GM18868 (cell line): ENCODE measurements at regions not wholly inside any gene's neighbourhood (a gene's known extent, or its start where the extent isn't known, plus 50 kb on each side); places are given as distances from the start of the nearest gene placed in this dataset.

Experiments used
- ATAC-seq: cut with Tn5 transposase; IDR thresholded peaks from one replicate; pipeline ENCODE4 v1.9.1; 2021; ENCODE audit warnings: mild to moderate bottlenecking, moderate library complexity; ENCODE audit not compliant: unreplicated experiment

DNA sequence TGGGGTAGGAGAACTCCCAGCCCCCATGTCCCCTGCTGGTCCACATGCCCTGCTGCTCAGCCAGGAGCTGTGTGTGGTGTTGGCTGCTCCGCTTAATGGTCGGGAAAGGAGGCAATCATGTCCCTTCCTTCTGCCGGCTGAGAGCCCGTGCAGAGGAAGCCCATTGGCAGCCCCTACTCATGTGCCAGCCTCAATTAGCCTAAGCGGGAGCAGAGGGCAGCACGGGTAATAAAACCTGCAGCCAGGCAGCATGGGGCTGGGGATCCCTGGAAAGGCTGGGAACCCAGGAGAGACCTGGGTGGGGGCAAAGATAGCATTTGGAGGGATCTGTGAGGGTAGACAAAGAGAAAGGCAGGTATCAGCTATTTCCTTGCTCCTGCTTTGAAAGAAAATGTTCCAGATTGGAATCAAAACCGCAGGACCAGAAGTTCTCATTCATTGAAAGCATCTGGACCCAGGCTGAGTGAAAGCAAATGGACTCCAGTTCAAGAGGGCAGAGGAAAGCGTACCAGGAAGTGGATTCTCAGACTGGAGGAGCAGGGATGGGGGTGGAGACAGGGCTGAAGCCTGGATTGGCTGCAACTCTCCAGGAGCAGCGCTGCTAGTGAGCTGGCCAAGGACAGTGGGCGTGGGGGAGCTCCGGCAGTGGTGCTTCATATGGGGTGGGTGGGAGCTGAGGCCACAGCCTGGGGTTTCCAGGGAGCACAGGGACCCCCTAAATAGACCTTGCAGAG is 103.4 kb upstream of the NECTIN1 start:
- no peak for ATAC-seq

DNA sequence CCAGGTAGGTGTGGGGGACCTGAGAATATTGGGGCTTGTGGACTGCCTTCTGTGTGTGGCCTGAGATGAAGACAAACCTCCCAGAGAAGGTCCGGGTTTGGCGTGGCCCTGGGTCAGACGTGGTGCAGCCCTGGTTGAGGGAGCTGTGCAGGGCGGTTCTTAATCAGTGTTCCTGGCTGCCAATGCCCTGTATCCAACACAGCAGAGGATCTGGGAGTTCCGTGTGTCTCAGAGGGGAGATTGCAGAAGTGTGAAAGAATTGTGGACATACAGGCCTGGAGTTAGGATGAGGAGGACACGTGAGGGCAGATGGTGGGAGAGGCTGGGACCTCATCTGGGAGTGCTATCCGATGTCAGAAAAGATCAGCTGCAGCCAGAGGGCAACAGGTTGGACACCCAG is 102.0 kb upstream of the NECTIN1 start:
- no peak for ATAC-seq

DNA sequence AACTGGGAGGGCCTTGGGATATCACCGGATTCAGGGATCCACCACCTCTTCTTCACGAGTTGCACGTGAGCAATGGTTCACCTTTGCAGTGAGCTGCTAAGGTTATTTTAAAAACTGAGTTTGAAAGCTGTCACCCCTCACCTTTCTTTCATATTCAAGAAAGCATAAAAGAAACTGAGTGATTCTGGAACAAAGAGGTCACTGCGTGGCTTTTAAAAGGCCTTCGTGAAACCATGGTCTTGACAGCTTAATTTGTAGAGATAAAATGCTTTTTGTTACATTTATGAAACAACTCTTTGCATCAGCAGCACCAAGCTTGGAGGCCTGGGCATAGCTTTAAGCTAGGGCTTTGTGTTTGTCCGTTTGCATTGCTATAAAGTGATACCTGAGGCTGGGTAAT is 101.4 kb upstream of the NECTIN1 start:
- no peak for ATAC-seq

DNA sequence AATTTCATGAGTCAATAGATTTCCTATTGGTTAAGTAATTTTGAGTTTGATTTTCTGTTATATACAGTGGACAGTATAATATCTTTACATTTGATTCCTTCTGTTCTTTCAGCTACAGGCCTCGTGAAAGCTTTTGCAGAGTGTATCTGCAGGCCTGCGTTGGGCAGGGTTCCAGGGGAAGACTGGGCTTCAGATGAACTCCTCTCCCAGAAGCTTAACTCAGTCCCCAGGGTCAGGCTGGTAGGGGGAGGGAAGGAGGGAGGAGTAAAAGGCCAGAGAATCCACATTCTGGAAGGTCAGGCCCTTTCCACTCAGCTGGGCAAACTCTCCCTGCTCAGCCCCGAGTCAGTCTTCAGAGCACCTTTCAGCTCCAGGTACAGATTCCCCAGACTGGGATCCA is 100.4 kb upstream of the NECTIN1 start:
- no peak for ATAC-seq

DNA sequence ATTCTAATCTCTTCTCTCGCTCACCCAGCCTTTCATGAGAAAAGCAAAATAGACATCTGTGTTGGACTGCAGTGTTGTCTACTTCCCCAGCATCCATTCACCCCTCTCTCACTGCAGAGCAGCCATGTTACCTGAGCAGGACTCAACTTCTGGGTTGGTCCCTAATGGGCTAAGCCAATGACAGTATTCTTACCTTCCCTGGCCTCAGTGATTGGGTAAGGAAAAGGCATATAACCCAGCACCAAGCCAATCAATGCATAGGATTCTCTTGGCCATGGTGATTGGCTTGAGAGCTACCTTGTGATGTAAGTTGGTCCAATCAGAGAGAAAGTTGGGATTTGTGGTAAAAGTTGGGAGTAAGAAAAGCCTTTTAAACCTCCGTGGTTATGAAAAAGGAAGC is 99.8 kb upstream of the NECTIN1 start:
- ATAC-seq = no peak

DNA sequence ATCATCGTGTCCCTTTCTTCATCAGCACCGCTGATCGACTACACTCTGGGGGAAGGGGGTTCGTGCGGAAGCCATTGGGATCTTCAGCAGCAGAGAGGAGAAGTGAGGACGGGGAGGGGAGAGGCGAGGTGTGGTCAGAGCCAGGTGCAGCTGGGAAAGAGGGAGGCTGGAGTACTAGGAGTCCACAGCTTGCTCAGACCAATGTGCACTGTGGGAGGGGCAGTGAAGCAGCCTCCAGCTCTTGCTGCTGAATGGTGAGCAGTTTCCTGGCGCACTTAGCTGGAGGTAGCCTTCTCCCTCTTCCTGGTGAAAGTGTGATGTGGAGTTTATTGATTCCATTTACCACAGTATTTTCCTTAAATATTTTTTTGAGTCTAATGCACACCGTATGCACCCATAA is 99.0 kb upstream of the NECTIN1 start:
- no peak for ATAC-seq

DNA sequence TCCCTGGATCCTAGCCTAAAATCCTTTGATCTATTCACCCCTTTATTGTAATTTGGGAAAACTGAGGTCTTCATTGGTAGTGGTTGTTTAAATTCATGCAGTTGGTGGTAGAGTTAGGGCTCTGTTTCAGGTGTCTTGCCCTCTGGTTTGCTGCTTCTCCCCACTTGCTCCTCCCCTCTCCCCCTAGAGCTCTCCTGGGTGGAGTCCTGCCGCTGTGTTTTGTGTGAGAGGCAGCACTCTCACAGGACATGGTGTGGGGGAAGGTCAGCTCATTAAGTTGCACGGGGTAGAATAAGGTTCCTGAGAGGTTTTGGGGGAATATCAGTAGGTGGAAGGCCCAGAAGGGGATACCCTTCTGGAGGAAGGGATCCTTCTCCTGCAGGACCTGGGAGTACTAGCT is 98.1 kb upstream of the NECTIN1 start:
- no peak for ATAC-seq

DNA sequence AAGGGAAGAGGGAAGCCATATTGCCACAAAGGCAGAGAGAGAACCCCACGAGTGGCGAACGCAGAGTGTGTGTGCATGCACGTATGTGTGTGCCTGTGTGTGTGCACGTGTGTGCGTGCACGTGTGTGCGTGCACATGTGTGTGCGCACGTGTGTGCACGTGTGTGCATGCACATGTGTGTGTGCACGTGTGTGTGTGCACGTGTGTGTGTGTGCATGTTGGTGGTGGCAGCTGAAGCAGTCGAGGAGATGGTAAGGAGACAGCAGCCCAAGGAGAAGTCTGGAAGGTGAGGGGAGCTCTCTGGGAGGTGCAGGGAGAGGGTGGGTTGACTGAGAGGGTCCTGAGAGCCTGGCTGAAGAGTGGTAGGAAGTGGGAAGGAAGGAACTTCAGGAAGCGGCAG is 94.1 kb upstream of the NECTIN1 start:
- ATAC-seq = no peak

DNA sequence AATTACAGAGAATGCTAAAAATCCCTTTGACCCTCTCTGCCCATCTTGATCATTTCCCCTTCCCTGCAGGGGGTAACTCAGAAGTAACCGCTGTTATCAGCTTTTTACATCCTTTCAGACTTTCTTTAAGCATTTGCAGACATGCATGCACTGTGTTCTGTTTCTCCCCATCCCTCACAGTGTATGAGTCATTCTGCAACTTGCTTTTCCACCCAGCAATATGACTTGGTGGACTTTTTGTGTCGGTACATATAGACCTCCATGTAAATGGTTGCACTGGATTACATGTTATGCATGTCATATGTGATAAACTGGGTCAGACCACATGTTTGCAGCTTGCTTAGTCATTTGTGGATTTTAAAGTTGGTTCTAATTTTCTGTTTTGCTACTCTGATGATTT is 87.7 kb upstream of the NECTIN1 start:
- no peak for ATAC-seq

DNA sequence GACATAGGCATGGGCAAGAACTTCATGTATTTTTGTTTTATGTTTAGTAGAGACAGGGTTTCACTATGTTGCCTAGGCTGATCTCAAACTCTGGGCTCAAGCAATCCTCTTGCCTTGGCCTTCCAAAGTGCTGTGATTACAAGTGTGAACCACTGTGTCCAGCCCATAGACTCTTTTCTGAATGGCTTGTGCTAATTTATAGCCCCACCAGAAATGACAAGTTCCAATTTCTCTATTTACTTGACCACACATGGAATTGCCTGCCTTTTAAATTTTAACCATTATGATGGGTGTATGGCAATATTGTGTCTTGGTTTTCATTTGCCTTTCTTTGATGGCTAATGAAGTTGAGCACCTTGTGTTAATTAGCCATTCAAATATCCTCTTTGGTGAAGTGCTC is 85.8 kb upstream of the NECTIN1 start:
- no peak for ATAC-seq

DNA sequence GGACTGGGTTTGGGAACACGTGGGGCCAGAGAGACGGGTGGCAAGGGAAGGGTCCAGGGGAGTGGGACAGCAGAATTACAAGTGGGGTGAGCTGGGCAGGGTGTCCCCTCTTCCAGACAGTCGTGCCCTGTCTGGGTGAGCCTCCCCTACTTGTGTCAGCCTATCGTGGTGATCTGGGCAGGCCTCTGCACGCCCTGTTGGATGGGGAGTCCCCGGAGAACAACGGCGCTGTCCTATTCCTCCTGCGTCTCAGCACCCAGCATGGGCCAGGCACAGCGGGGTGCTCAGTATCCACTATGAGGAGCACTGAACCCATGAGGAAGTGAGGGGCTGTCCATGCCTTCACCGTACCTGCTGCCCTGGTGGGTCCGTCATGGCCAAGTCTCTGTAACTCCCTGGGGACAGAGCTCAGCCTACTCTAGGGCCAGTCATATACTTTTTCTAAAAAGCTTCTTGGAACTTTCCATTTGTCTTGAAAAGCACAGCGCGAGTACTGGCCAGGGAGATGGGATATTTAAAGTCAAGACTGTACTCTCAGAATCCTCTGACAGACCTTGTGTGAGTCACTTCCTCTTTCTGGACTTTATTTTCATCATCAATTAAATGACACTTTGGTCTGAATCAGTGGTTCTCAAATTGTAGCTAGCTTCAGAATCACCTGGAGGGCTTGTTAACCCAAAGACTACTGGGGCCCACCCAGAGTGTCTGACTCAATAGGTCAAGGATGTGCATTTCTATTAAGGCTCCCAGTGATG is 81.7 kb upstream of the NECTIN1 start:
- no peak for ATAC-seq

DNA sequence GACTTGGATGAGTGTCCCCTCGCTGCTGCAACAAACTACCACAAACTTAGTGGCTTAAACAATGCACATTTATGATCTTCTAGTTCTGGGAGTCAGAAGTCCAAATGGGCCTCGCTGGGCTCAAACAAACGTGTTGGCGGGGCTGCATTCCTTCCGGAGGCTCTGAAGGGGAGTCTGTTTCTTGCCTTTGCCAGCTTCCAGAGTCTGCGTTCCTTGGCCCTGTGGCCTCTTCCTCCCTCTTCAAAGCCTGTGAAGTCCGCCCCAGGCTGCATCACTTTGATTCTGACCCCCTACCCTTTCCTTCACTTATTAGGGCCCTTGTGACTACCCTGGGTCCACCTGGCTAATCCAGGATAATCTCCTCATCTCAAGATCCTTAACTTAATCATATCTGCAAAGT is 80.3 kb upstream of the NECTIN1 start:
- ATAC-seq = no peak

DNA sequence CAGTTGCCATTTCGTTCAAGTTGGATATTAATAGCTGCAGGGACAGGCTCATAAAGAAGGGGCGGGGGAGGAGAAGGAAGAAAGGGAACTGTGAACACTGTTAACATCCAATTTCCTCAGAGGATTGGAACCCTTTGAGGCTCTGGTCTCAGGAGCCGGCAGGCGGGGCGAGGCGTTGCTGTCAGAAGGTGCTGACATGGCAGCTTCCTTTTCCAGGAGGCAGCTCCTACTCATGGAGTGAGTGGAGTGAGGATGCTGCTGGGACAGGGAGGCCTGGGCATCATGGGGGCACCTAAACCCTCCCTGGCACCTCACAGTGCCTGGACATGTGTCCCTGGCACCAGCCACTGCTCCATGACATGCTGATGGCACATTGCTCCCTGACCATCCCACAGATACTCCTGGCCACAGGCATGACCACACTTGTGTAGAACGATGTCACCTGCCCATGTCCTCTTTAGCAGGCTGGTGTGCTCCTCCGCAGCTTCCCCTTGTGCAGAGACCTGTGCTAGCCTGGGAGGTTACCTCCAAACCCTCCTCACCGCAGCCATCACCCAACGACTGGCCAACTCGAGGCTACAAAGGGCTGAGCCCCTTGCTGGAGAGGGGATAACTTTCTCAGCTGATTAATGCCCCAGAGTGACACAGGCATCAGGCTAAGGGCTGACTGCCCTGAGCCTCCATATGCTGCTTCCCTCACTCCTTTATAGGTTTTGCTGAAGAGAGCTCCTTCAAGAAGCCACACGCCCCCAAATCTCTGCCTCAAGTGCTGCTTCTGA is 79.6 kb upstream of the NECTIN1 start:
- no peak for ATAC-seq

DNA sequence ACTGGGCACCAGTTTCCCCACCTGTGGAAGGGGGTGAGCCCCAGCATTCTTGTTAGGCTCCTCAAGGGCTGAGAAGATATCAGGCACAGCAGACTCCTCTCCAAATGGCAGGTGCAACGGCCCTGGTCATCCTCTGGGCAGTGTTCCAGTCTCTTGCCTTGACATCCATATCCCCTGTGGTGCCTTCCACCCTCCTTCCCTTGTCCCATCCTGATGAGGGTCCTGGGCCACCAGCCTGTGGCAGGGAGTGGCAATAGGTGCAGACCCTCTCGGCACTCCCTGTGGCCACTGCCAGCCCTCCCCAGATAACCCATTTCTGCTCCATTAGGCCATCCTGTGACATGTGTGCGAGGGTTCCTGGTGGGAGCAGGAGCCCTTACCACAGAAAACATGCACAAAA is 78.8 kb upstream of the NECTIN1 start:
- ATAC-seq = no peak

DNA sequence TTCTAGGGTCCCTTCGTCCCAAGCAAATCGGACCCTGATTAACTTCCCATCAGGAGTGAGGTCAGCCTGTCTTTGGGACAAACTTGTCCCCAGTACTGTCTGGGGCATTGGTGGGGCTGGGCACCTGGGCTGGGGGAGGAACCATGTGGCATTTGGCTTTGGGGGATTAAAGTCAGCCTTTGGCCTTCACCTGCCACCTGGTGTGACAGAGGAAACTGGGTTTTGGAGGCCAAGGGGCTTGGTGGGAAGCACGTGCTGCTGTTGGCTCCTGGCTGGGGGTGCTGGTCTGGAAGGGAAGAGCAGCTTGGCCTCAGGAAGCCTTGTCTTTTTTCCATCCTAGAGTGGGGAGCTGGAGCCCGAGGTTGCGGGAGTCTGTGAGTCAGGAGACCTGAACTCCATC is 78.4 kb upstream of the NECTIN1 start:
- no peak for ATAC-seq

DNA sequence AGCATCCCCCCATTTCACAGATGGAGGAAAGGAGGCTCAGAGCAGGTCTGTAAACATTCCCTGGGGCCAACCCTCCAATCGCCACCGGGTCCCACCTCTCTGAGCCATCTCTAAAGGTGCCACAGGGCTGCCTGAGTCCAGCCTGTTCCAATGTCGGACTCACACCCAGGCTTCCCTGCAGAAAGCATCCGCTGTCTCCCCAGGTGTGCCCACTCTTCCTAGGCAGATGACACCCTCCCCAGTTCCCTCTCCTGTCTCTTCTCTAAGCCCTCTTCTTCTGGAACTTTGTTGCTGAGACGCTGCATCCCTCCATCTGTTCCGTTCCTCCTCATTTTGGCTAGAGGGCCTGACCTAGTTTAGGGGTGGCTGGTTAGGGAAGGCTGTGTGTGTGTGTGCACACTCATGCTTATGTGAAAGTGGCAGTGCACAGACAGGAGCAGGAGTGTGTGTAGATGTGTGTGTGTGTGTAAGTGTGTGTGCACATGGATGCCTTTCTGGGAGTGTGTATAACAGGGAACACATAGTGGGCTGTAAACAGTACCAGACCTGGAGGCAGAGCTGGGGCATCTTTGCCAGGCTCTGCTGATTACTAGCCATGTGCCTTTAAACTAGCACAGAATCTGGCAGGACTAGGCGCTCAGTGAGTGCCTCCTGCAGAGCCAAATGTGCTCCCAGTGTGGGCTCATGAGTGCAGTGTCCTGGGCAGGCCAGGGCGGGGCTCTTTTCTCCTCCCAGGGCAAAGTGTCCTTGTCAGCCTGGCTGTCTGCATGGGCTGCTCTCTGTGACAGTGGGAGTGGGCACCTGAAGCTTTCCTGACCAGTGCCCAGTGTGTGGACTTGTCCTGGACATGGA is 77.3 kb upstream of the NECTIN1 start:
- no peak for ATAC-seq

DNA sequence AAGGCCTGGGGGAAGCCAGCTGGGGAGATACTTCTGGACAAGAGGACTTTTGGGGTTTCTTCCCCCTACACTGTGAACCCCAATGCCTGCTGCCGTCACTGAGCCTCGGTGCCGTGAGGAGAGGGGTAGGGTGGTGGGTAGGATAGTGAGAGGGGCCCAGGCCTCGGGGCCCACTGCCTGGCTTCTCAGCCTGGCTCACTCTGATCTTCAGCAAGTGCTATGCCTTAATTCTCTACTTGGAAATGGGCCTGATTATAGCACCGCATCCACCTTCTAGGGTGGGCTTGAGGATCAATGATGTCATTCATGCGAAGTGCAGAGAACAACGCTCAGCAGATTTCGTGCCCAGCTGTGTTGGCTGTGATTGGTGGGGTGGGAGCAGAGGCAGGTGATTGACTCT is 76.7 kb upstream of the NECTIN1 start:
- no peak for ATAC-seq

DNA sequence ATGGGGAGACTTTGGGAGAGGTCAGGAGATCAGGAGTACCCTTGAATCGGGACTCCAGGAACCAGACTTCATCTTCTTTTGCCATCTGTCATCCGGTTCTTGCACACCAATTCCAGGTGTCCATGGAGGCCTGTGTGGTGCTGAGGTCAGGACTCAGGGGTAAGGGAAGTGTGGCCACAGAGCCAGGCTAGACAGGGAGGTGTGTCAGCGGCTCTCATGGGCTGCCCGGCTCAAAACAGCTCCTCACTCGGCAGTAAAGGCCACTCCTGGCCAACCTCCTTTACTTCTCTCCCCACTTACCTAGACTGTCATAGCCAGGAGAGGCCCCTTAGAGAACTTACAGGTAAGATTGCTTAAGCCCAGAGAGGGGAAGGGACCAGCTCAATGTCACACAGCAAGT is 75.7 kb upstream of the NECTIN1 start:
- ATAC-seq = no peak

DNA sequence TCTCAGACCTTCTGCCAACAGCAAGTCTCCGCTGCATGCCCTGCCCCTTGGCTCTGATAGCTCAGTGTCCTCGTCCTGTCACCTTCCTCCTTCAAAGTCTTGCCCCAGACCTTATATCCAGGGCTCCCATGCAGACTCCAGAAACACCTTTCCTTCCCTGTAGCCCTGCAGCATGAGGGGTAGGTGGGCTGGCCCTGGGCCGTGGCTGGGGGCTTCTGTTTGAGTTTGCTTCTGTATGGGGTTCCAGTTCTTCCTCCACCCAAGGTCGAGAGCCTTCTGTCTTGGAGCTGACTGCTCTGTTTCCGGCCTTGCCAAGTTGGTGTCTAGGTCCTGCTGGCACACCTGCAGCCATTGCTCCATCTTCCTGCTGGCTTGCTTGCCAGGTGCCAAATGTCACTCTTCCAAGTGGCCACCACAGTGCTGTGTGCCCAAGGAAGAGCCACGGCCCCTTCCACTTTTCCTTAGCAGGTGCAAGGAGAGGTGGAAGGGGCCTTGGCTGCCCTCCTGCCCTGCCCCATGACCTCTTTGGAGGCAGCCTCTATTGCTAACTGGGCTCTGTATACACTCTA is 74.8 kb upstream of the NECTIN1 start:
- no peak for ATAC-seq

DNA sequence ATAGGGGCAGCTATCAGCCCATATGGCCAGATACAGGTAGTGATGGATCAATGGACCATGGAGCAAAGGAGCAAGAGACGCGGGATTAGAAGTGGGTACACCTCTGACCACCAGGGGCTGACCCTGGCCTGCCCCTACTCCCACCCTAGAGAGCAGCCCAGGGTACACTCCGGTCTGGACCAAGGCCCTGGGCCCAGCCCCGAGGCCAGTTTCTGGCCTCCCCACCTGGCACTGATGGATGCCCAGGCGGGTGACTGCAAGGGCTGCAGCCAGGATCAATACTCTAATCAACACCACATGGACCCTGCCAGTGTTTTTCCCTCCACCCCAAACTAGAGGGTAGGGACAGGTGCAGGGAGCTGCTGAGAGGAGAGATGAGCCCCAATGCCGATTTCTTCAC is 74.1 kb upstream of the NECTIN1 start:
- no peak for ATAC-seq

DNA sequence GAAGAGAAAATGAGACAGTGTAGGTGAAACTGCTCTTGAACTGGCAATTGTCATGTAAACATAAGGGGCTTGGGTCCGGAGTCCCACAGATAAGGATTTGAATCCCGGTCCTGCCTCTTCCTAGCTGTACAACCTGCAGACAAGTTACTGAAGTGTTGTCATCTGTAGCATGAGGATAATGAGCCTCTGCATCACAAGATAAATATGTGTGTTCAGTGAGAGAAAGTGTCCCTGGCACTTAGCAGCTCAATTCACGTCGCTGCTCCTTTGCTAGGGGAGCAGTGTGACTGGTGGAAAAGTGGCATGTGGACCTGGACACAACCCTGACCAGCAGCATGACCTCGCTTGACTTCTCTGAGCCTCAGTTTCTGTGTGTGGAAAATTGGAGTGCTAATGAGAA is 73.7 kb upstream of the NECTIN1 start:
- no peak for ATAC-seq
